ENCODE measurements at regions not wholly inside any gene's neighbourhood (a gene's known extent, or its start where the extent isn't known, plus 50 kb on each side); places are given as distances from the start of the nearest gene placed in this dataset.

DNA sequence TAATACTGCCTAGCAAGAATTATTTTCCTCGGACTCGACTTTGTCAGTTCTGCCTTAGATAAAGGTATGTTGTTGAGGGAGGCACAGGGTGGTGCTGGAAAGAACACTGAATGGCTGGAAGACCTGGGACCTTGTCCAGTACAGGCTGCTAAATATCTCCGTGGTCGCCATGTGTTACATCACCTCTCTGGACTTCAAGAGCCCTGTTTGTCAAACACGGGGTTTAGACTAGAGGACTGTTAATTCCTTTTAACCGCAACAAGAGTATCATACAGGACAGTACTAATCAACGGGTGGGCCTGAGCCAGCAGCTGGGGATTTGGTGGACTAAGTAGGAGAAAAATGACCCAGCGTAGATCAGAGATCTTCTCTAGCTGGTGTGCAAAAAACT is 476.3 kb downstream of the LRIG3 start:
- TF ChIP-seq, protein P1, sequence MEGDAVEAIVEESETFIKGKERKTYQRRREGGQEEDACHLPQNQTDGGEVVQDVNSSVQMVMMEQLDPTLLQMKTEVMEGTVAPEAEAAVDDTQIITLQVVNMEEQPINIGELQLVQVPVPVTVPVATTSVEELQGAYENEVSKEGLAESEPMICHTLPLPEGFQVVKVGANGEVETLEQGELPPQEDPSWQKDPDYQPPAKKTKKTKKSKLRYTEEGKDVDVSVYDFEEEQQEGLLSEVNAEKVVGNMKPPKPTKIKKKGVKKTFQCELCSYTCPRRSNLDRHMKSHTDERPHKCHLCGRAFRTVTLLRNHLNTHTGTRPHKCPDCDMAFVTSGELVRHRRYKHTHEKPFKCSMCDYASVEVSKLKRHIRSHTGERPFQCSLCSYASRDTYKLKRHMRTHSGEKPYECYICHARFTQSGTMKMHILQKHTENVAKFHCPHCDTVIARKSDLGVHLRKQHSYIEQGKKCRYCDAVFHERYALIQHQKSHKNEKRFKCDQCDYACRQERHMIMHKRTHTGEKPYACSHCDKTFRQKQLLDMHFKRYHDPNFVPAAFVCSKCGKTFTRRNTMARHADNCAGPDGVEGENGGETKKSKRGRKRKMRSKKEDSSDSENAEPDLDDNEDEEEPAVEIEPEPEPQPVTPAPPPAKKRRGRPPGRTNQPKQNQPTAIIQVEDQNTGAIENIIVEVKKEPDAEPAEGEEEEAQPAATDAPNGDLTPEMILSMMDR (conservative IDR thresholded peaks at IDR 0.05; ENCODE audit: low read depth, low read length), result no peak
- TF ChIP-seq EZH2 (IDR thresholded peaks at IDR 0.05; ENCODE audit: low read length, unreplicated experiment) (no peak), EZH2phosphoT487 (IDR thresholded peaks at IDR 0.05; ENCODE audit: borderline replicate concordance, low read length) (no peak)
